ENCODE measurements at regions not wholly inside any gene's neighbourhood (a gene's known extent, or its start where the extent isn't known, plus 50 kb on each side); places are given as distances from the start of the nearest gene placed in this dataset.
A peak's percentile ranks its signal among the peaks of the same experiment; 100 is the strongest.
"Not testable (repeated sequence)": the region's sequence is repeated elsewhere in the genome, so short reads cannot be mapped to it uniquely, and the experiment has no call there.

DNA sequence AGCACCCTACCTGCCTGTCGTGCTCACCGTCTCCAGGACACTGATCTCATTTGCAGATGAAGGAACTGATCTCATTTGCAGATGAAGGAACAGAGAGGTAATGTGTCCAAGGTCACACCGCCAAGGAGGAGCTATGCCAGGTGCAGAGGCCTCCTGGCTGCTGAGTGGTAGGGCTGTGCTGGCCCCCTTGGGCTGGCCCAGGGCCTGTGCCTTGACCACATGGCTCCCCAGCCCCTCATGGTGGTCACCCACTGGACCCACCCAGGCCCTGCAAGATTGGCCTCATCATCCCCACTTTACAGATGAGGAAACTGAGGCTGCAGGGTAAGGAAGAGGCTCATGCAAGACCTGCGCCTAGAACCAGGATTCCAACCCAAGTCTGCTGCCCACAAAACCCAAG lies 628.3 kb downstream of the MATN1 start:
- no peak for DNase-seq

DNA sequence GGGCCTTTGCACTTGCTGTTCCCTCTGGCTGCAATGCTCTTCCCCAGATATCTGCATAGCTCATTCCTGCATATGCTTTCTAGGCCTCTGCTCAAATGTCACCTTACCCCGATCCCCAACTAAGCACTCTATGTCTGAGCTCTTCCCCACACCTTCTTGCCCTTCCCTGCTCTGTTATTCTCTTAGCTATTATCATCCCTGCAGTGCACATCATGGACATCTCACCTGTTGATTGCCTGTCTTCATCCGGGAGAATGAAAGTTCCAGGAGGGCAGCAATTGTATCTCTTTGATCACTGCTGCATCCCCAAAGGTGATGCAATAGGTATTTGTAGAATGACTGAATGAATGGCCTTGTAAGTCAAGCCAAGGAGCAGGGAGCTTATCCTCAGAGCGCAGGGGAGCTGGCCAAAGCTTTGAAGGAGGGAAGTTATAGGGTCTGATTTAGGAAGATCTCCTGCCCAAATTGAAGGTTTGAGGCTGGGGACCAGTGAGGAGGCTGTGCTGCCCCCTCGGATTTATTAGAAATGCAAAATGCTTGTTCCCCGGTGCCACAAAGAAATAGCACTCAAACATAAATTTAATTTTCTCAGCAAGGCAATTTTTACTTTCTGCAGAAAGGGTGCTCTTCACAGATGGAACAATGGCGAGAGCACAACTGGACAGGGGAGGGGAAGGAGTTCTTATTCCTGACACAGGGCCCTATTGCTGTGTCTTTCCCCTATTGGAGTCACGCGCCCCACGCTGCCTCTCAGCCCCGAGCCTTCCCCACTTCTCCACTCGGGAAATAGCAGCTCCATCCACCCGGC lies 631.1 kb downstream of the MATN1 start:
- no peak for DNase-seq

DNA sequence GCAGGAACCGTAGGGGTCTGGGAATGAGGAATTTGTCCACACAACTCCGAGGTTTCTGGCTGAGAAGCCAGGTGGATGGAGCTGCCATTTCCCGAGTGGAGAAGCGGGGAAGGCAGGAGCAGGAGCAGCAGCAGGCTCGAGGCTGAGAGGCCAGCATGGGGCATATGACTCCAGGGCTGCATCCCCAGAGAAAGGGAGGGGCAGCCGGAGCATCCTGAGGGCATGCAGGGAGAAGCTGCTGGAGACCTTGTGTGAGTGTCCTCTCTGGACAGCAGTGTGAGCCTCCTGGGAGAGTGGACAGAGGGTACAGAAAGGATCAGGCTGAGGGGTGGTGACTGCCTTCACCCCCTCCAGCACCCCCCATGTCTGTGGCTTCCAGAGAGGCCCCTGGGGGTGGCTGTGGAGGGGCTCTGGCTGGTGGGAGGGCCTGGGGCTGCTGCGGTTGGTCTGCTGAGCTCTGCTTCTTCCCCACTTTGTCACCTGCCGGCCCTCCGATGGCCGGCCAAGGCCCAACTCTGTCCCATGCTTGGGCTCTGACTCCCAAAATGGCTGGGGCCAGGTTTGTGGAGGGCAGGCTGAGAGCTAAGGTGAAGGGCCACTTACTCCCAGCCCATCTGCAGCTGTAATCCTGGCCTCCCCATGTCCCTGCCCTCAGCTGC lies 633.1 kb downstream of the MATN1 start:
- DNase-seq = no peak

DNA sequence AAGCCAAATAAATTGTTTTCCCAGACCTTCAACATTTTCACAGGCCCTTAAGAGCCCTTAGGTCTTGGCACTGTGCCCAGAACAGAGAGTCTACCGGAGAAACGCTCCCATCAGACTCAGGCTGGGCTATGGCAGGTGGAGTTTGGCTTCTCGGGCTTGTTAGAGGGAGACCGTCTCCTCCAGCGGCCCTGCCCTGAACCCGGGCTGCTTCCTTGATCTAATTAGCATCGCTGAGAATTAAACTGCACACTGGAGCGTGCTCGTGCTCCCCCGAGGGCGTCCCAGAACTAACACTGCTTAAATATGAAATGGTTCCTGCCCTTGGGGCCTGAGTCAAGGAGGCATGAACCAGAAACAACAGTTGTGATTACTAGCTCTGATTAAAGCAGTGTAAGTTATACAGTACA lies 634.4 kb downstream of the MATN1 start:
- peak; percentile 61 to 62 for DNase-seq

DNA sequence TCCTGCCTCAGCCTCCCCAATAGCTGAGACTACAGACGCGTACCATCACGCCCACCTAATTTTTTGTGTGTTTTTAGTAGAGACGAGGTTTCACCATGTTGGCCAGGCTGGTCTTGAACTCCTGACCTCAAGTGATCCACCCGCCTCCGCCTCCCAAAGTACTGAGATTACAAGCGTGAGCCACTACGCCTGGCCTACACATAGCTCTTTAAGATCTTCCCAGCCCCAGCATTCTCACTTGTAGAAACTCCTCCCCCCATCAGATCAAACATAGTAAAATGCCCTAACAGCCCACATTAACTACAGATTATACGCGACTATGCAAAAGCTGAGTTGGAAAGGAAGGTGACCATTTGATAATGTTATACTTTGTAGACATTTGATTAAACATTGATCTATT lies 634.8 kb downstream of the MATN1 start:
- no peak for DNase-seq

DNA sequence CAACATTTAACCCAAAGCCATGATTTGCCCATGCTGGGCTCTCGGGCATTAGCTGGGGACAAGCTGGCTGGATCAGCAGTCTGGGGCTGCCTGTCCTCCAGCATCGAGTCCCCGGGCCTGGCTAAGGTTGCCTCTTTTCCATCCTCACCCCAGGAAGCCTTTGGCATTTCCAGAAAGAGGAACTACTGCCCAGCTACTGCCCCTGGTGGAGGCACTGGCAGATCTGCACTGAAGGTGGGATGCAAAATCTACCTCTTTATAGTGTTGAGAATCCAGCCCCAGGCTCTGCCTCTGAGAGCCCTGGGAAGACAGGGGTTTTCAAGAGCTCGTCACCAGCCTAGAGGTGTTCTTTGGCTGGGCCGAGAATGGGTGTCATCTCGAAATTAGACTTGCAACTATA lies 635.9 kb downstream of the MATN1 start:
- no peak for DNase-seq

- DNase-seq = peak; percentile 47 to 48
These were observed 637.3 kb downstream of the MATN1 start for GRCh38 chr1:30085811-30086770.

DNA sequence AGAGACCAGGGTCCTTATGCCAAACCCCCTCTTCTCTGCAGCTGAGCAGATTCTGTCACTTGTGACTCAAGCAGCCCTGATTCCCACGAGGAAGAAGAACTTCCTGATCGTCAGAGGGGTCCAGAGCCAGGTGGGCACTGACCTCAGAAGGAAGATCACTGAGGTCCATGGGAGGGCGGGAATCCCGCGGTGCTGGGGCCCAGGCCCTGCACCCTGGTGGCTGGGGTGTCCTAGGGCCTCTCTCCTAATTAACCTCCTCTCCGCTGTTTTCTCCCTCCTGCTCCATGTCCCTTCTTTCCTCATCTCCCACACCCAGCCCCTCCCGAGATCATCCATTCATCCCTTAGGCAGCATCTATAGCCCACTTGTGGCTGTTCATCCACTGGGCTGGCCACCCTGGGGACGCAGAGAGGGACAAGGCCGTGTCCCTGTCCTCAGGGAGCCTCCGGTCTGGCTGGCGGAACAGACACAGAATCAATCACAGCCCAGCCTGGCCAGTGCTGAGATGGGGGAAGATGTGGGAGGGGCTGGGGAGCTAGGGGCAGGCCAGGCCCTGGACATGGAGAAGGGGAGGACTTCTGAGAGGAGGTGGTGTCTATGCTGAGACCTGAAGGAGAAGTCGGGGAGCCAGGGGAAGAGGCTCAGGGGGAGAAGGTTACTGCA lies 638.3 kb downstream of the MATN1 start:
- no peak for DNase-seq

GRCh38 chr1:30083800-30084464 lies 639.5 kb downstream of the MATN1 start:
- DNase-seq = peak; percentile 37 to 43

DNA sequence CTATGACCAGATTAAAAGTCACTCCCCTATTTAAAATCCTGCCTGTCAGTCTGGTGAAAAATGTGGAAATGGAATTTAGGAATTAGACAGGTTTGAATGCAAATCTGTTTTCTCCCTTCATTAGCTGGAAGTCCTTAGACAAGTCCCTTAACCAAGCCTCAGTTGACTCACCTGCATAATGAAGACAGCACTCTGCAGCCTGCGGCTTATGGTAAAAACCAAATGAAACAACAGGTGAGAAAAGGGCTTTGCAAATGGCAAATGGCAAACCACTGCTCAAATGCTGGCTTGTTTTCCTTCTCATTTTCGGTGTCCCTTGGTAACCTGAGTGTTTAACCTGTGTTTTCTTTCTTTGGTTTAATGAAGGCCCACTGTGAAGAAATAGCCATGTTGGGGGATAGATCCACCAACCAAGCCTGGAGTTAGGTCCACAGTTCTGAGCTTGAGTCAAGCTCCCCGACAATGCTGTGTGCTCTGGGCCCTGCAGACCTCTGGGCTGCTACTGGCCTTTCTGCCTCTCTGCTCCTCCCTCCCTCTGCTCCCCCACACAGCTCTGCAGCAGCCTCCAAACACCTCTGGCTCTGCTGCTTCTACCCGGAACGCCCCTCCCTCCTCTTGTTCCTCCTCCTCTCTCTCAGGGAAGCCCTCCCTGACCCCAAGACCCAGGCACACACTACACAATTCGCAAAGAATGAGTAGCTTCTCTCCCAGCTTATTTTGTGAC lies 641.8 kb downstream of the MATN1 start:
- DNase-seq = no peak

DNA sequence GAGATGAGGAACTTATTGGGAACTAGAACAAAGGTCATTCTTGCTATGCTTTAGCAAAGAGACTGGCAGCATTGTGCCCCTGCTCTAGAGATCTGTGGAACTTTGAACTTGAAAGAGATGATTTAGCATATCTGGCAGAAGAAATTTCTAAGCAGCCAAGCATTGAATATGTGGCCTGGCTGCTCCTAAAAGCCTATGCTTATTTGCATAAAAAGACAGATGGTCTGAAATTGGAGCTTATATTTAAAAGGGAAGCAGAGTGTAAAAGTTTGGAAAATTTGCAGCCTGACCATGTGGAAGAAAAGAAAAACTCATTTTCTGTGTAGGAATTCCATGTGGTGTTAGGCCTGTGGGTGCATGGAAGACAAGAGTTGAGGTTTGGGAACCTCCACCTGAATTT lies 647.5 kb downstream of the MATN1 start:
- DNase-seq = not testable (repeated sequence)

GRCh38 chr1:30068787-30069472 lies 654.5 kb downstream of the MATN1 start:
- DNase-seq = no peak

DNA sequence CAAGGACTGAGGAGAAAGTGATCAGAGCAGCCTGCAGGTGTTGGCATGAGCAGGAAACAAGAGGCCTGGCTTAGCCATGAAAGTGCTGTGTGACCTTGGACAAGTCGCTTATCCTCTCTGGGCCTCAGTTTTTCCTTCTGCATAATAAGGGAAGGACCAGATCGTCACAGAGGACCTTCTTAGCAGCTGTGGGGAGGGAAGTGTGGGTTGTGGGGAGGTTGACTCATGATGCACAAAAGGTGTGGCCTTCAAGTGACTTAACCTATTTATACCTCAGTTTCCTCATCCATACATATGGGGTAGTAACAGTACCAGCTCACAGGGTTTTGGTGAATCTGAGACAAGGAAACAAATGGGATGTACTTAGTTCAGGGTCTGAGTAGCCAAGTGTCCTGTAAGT lies 658.8 kb downstream of the MATN1 start:
- DNase-seq = no peak

DNA sequence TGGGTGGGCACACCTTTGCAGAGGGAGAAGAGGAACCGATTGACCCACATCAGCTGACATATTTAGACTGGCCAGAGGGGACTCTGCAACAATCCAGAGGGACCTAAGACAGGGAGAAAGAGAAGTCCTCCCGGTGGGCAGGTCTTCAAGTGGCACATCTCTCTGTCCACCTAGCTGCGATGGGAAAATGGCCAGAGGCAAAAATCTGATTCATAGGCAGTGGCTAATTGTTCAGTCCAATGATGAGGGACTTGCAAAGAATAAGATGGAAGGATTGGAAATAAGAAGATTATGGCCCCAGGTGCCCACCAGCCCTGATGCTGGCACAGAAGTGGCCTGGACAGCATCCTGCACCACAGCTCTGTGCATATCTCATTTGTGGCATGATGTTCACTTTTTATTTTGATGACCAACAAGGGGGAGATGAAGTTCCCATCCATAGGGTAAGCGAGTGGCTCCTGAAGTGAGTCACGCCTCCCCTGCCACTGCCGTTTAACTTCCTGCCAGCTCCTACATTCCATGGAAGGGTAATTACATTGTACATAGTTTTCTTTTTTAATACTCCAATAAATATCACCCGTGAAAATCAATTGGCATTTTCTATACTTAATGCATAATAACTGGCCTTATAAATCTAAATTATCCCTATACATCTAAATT lies 659.6 kb downstream of the MATN1 start:
- no peak for DNase-seq

GRCh38 chr1:30061292-30062220 lies 661.8 kb downstream of the MATN1 start:
- DNase-seq = no peak

- no peak for DNase-seq
These were observed 662.6 kb downstream of the MATN1 start for GRCh38 chr1:30060738-30061137.

GRCh38 chr1:30058970-30059369 lies 664.4 kb downstream of the MATN1 start:
- no peak for DNase-seq

DNA sequence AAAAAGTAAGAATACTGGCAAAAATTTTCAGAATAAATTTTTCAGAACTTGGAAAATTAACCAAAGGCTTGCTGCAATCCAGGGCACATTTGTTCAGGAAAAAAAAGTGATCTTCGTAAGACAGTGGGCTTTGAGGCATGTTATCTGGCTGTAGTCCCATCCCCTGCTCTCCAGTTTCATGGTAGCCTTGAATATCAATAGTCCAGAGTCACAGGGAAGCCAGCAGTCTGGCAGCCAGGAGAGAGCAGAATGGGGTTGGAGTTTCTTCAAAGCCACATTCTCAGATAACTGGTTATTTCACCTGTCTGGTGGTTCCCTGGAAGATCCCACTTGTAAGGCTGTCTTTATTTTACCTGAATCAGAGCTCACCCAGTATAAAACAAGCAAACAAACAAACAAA lies 669.3 kb downstream of the MATN1 start:
- DNase-seq = no peak

Measured in right lung (tissue), 2 donors.